ENCODE measurements at regions not wholly inside any gene's neighbourhood (a gene's known extent, or its start where the extent isn't known, plus 50 kb on each side); places are given as distances from the start of the nearest gene placed in this dataset.

DNA sequence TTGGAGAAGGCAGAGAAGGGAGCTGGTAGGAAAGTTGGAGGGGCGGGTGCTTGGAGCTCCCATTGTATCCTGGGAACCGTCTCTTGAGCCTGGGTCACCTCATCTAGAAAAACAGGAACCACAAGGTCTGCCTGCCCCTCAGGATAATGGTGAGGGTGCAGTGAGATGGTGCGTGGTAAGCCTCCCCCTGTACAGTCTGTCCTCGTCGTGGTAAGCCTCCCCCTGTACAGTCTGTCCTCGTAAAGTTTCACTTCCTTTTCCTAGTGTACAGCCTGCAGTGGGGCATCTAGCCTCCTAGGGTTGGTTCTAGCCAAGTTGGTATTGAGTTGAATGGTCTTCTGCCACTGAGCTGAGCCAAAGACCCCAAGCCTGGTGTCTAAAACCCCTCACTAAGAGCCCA, 66.5 kb upstream of the IGSF21 start:
- Mint-ChIP-seq H3K4me3 (no peak overlapping the region), H3K9me3 (ENCODE audit: insufficient read depth) (no peaks in the 10 kb centered on the region), H3K4me1 (peaks cover 44% of the 10 kb centered on the region), H3K27me3 (peaks cover 17% of the 10 kb centered on the region), H3K27ac (peak overlapping the region; percentile 53)
- intact Hi-C loops (cut with micrococcal nuclease): no loop called here
- H3K4me3 ChIP-seq (ENCODE audit: control extremely low read depth in 1 of 5, extremely low read depth in 1 of 5, insufficient read depth in 1 of 5, low read depth in 2 of 5, low read length in 4 of 5): no peak overlapping the region
- H3K9me3 ChIP-seq (ENCODE audit: control extremely low read depth in 1 of 3, control insufficient read depth in 2 of 3, insufficient read depth in 1 of 3, low read length in 2 of 3): no peaks in the 10 kb centered on the region
- no peak overlapping the region for H3K27ac ChIP-seq (ENCODE audit: low read length in 2 of 2)
- H3K4me1 ChIP-seq (ENCODE audit: control insufficient read depth in 2 of 2, insufficient read depth in 2 of 2, low read length in 2 of 2): peaks cover 35 to 47% of the 10 kb centered on the region in 2 donors
- no peaks in the 10 kb centered on the region for H3K79me2 ChIP-seq (ENCODE audit: control insufficient read depth, insufficient read depth, low read length)
- no peak overlapping the region for H3K9ac ChIP-seq (ENCODE audit: low read length)
- H4K20me1 ChIP-seq (ENCODE audit: control insufficient read depth, insufficient read depth, low read length, poor library complexity, severe bottlenecking): no peaks in the 10 kb centered on the region
- POLR2A ChIA-PET: no interaction called here
- peak; percentile 86 for ATAC-seq (ENCODE audit: low read depth)
- CTCF ChIA-PET: no interaction called here
- H3K36me3 ChIP-seq (replicated peaks in 1 of 2; ENCODE audit: control extremely low read depth in 1 of 2, control insufficient read depth in 1 of 2, extremely low read depth in 1 of 2, insufficient read depth in 2 of 2, low read length in 1 of 2): no peaks in the 10 kb centered on the region
- TF ChIP-seq EZH2 (IDR thresholded peaks at IDR 0.05; ENCODE audit: borderline replicate concordance, insufficient read depth, low read depth, low read length, poor library complexity, severe bottlenecking): no peak
- TF ChIP-seq, protein P1, sequence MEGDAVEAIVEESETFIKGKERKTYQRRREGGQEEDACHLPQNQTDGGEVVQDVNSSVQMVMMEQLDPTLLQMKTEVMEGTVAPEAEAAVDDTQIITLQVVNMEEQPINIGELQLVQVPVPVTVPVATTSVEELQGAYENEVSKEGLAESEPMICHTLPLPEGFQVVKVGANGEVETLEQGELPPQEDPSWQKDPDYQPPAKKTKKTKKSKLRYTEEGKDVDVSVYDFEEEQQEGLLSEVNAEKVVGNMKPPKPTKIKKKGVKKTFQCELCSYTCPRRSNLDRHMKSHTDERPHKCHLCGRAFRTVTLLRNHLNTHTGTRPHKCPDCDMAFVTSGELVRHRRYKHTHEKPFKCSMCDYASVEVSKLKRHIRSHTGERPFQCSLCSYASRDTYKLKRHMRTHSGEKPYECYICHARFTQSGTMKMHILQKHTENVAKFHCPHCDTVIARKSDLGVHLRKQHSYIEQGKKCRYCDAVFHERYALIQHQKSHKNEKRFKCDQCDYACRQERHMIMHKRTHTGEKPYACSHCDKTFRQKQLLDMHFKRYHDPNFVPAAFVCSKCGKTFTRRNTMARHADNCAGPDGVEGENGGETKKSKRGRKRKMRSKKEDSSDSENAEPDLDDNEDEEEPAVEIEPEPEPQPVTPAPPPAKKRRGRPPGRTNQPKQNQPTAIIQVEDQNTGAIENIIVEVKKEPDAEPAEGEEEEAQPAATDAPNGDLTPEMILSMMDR (IDR thresholded peaks at IDR 0.05): no peak
- no peak overlapping the region for H2AFZ ChIP-seq (ENCODE audit: insufficient read depth, low read depth, low read length, poor library complexity, severe bottlenecking)
- WGBS (ENCODE audit: insufficient coverage): 0% methylated on average over 1 of the region's 6 CpGs
- DNase-seq: peak; percentile 51
- H3K27me3 ChIP-seq (replicated peaks in 1 of 4; ENCODE audit: control extremely low read depth in 1 of 4, control insufficient read depth in 3 of 4, insufficient read depth in 4 of 4, low read length in 3 of 4): no peaks in the 10 kb centered on the region
- peak overlapping the region; percentile 42 for H3K4me2 ChIP-seq (replicated peaks; ENCODE audit: low read depth, low read length, poor library complexity, severe bottlenecking)

DNA sequence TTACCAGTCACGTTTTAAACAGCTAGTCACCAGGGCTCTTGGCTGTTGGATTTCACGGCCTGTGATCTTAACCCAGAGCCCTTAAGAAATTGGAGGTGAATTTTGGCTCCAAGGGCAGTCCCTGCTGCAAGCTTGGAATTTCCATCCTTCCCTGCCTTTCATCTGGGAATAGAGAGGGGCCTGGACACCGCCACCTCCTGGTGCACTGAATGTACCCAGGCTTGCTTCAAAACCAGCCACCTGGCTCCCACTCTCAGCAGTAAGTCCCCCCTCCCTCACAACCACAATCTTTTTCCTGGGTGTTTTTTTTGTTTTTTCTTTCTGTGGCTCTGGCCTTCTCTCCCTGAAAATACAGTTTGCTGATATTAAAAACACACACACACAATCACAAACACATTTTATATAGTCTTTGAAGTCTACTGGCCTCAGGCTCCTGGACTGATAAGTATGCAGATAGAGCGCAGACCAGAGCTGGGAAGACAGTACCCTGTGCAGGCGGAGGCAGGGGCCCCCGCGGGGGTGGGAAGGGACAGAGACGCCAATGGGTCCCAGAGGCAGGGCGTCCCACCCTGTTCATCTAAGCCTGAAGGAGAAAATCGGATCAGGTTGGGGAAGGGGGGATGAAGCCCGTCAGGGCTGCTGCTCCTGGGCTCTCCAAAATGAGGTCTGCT, 65.8 kb upstream of the IGSF21 start:
- no peaks in the 10 kb centered on the region for H3K9me3 Mint-ChIP-seq (ENCODE audit: insufficient read depth)
- no peaks in the 10 kb centered on the region for H4K20me1 ChIP-seq (ENCODE audit: control insufficient read depth, insufficient read depth, low read length, poor library complexity, severe bottlenecking)
- no peaks in the 10 kb centered on the region for H3K9me3 ChIP-seq (ENCODE audit: control extremely low read depth in 1 of 3, control insufficient read depth in 2 of 3, insufficient read depth in 1 of 3, low read length in 2 of 3)
- H3K27me3 ChIP-seq (replicated peaks in 1 of 4; ENCODE audit: control extremely low read depth in 1 of 4, control insufficient read depth in 3 of 4, insufficient read depth in 4 of 4, low read length in 3 of 4): no peaks in the 10 kb centered on the region
- no peak for TF ChIP-seq EZH2 (IDR thresholded peaks at IDR 0.05; ENCODE audit: borderline replicate concordance, insufficient read depth, low read depth, low read length, poor library complexity, severe bottlenecking)
- TF ChIP-seq, protein P1 (IDR thresholded peaks at IDR 0.05): no peak
- intact Hi-C loops (cut with micrococcal nuclease): no loop called here
- H3K4me3 ChIP-seq (ENCODE audit: control extremely low read depth in 1 of 5, extremely low read depth in 1 of 5, insufficient read depth in 1 of 5, low read depth in 2 of 5, low read length in 4 of 5): no peak overlapping the region
- peaks cover 40% of the 10 kb centered on the region for H3K4me1 Mint-ChIP-seq
- ATAC-seq (ENCODE audit: low read depth): no peak
- H3K27me3 Mint-ChIP-seq: peaks cover 24% of the 10 kb centered on the region
- POLR2A ChIA-PET: no interaction called here
- H3K4me1 ChIP-seq (ENCODE audit: control insufficient read depth in 2 of 2, insufficient read depth in 2 of 2, low read length in 2 of 2): peaks cover 32 to 41% of the 10 kb centered on the region in 2 donors
- H3K4me2 ChIP-seq (replicated peaks; ENCODE audit: low read depth, low read length, poor library complexity, severe bottlenecking): peak overlapping the region; percentile 42
- H3K4me3 Mint-ChIP-seq: no peak overlapping the region
- no peak overlapping the region for H3K27ac ChIP-seq (ENCODE audit: low read length in 2 of 2)
- no peaks in the 10 kb centered on the region for H3K36me3 ChIP-seq (replicated peaks in 1 of 2; ENCODE audit: control extremely low read depth in 1 of 2, control insufficient read depth in 1 of 2, extremely low read depth in 1 of 2, insufficient read depth in 2 of 2, low read length in 1 of 2)
- H2AFZ ChIP-seq (ENCODE audit: insufficient read depth, low read depth, low read length, poor library complexity, severe bottlenecking): no peak overlapping the region
- CTCF ChIA-PET: no interaction called here
- DNase-seq: no peak
- WGBS (ENCODE audit: insufficient coverage): 86% methylated on average over 9 of the region's 11 CpGs
- no peak overlapping the region for H3K9ac ChIP-seq (ENCODE audit: low read length)
- H3K79me2 ChIP-seq (ENCODE audit: control insufficient read depth, insufficient read depth, low read length): no peaks in the 10 kb centered on the region
- H3K27ac Mint-ChIP-seq: no peak overlapping the region
